ENCODE measurements at regions not wholly inside any gene's neighbourhood (a gene's known extent, or its start where the extent isn't known, plus 50 kb on each side); places are given as distances from the start of the nearest gene placed in this dataset.

- no peak for DNase-seq (ENCODE audit: low read depth)
Observed at GRCh38 chr5:8641786-8642505, 773.0 kb downstream of the MTRR start.

- DNase-seq (ENCODE audit: low read depth) = no peak
Observed at GRCh38 chr5:8644377-8644776, 775.4 kb downstream of the MTRR start.

GRCh38 chr5:8647111-8647510, 778.2 kb downstream of the MTRR start:
- DNase-seq (ENCODE audit: low read depth) = no peak

- no peak for DNase-seq (ENCODE audit: low read depth)
Observed at GRCh38 chr5:8650186-8650585, 781.2 kb downstream of the MTRR start.

- no peak for DNase-seq (ENCODE audit: low read depth)
Observed at GRCh38 chr5:8660133-8660893, 791.4 kb downstream of the MTRR start.

GRCh38 chr5:8663374-8663773, 794.4 kb downstream of the MTRR start:
- DNase-seq (ENCODE audit: low read depth) = no peak

GRCh38 chr5:8675182-8675581, 806.2 kb downstream of the MTRR start:
- no peak for DNase-seq (ENCODE audit: low read depth)

- DNase-seq (ENCODE audit: low read depth) = no peak
Observed at GRCh38 chr5:8676695-8677094, 807.7 kb downstream of the MTRR start.

- no peak for DNase-seq (ENCODE audit: low read depth)
Observed at GRCh38 chr5:8682381-8682780, 813.4 kb downstream of the MTRR start.

- no peak for DNase-seq (ENCODE audit: low read depth)
Observed at GRCh38 chr5:8683496-8683895, 814.5 kb downstream of the MTRR start.

- no peak for DNase-seq (ENCODE audit: low read depth)
Observed at GRCh38 chr5:8685704-8686103, 816.8 kb downstream of the MTRR start.

- no peak for DNase-seq (ENCODE audit: low read depth)
Observed at GRCh38 chr5:8686707-8687106, 817.8 kb downstream of the MTRR start.

GRCh38 chr5:8689773-8690172, 820.8 kb downstream of the MTRR start:
- DNase-seq (ENCODE audit: low read depth) = no peak

- no peak for DNase-seq (ENCODE audit: low read depth)
Observed at GRCh38 chr5:8691221-8691620, 822.3 kb downstream of the MTRR start.

- no peak for DNase-seq (ENCODE audit: low read depth)
Observed at GRCh38 chr5:8693341-8693844, 824.4 kb downstream of the MTRR start.

- DNase-seq (ENCODE audit: low read depth) = no peak
Observed at GRCh38 chr5:8694545-8694944, 825.6 kb downstream of the MTRR start.

- DNase-seq (ENCODE audit: low read depth) = no peak
Observed at GRCh38 chr5:8695902-8696845, 827.2 kb downstream of the MTRR start.

GRCh38 chr5:8700222-8700621, 831.3 kb downstream of the MTRR start:
- DNase-seq (ENCODE audit: low read depth) = no peak

GRCh38 chr5:8700671-8701070, 831.7 kb downstream of the MTRR start:
- no peak for DNase-seq (ENCODE audit: low read depth)

- DNase-seq (ENCODE audit: low read depth) = no peak
Observed at GRCh38 chr5:8701251-8701650, 832.3 kb downstream of the MTRR start.

- no peak for DNase-seq (ENCODE audit: low read depth)
Observed at GRCh38 chr5:8710426-8710930, 835.4 kb downstream of the SEMA5A start.

- DNase-seq (ENCODE audit: low read depth) = no peak
Observed at GRCh38 chr5:8714198-8714597, 831.7 kb downstream of the SEMA5A start.

All from activated T-helper 1 cell treated with Interleukin-2 at 50 U/mL for 16 hours (primary cell).